HepG2 (cell line): ENCODE measurements at regions not wholly inside any gene's neighbourhood (a gene's known extent, or its start where the extent isn't known, plus 50 kb on each side); places are given as distances from the start of the nearest gene placed in this dataset.
"Not testable (repeated sequence)": the region's sequence is repeated elsewhere in the genome, so short reads cannot be mapped to it uniquely, and the experiment has no call there.

Experiments
- ATAC-seq: fragments of 200-7000 bp; cut with Tn5 transposase; 3 replicates; pipeline ENCODE4 v1.9.1; 2020; ENCODE audit warnings: mild to moderate bottlenecking, moderate library complexity
- BruUV-seq: library from RNA; stranded (reverse); fragments of 400-500 nt; replicated peaks from 2 replicates; lab custom pipeline; 2021; lab: Mats Ljungman, UMichigan
- CTCF ChIA-PET: fragments of 300-600 bp; formaldehyde crosslinking; extraction: SDS; loops from one replicate; lab custom pipeline; 2021; ENCODE audit warnings: low total read pairs, inconsistent platforms, low intra/inter-chr PET ratio; lab: Yijun Ruan, JAX
- POLR2A ChIA-PET: fragments of 350-600 bp; sonication (Branson Sonifier 250); formaldehyde crosslinking; loops from one replicate; lab custom pipeline; 2020; ENCODE audit warnings: antibody characterized with exemption, inconsistent platforms; lab: Yijun Ruan, JAX
- DNase-seq: peaks from one replicate; pipeline ENCODE4 v3.0.0-alpha.2; 2015; ENCODE audit warnings: low spot score
- FAIRE-seq: peaks from 3 replicates; lab custom pipeline; 2011; peaks lifted over from hg19 to GRCh38; lab: Jason Lieb, UNC
- H2AFZ ChIP-seq: one replicate; pipeline ENCODE4 v1.6.1; 2011; ENCODE audit warnings: low read length, inconsistent platforms
- H3K27ac ChIP-seq: fragments of 300-600 bp; 3 replicates; pipeline ENCODE4 v1.8.0; 2011; ENCODE audit warnings: mixed run types, mild to moderate bottlenecking, mixed read lengths, low read length, inconsistent platforms; ENCODE audit not compliant: insufficient read depth; ENCODE audit errors: extremely low read length
- H3K27me3 ChIP-seq, 2 experiments: fragments of 200-600 bp in 1 of 2; 2 replicates in 1 of 2; 3 replicates in 1 of 2; pipeline versions ENCODE4 v1.6.0 to v1.8.0; 2011; ENCODE audit warnings: low read length in 2 of 2, mild to moderate bottlenecking in 2 of 2, moderate library complexity in 2 of 2, inconsistent platforms in 1 of 2; ENCODE audit not compliant: insufficient read depth in 2 of 2, control insufficient read depth in 1 of 2
- H3K36me3 ChIP-seq, 2 experiments: fragments of 200-600 bp in 1 of 2; replicated peaks in 1 of 2; 2 replicates in 1 of 2; 3 replicates in 1 of 2; pipeline versions ENCODE4 v1.5.1 to v1.8.0; 2011; ENCODE audit warnings: low read length in 2 of 2, inconsistent platforms in 1 of 2; ENCODE audit not compliant: insufficient read depth in 2 of 2, control insufficient read depth in 1 of 2
- H3K4me1 ChIP-seq: 2 replicates; pipeline ENCODE4 v1.5.1; 2012; ENCODE audit warnings: low read length, inconsistent platforms; ENCODE audit not compliant: insufficient read depth
- H3K4me2 ChIP-seq: 2 replicates; pipeline ENCODE4 v1.6.0; 2011; ENCODE audit warnings: low read depth, low read length, inconsistent platforms
- H3K4me3 ChIP-seq, 3 experiments: fragments of 200-600 bp in 1 of 3; sonication (generic), shearing (Covaris generic) in 1 of 3; replicated peaks in 1 of 3; 2 replicates each; pipeline ENCODE4 v1.5.1; 2011 to 2016; ENCODE audit warnings: low read length in 3 of 3, inconsistent platforms in 2 of 3, low read depth in 2 of 3, mild to moderate bottlenecking in 2 of 3, control low read depth in 1 of 3, mixed read lengths in 1 of 3; ENCODE audit not compliant: insufficient read depth in 1 of 3
- H3K79me2 ChIP-seq: one replicate; pipeline ENCODE4 v1.6.1; 2011; ENCODE audit warnings: low read length, inconsistent platforms; ENCODE audit not compliant: insufficient read depth
- H3K9ac ChIP-seq: 2 replicates; pipeline ENCODE4 v1.6.0; 2011; ENCODE audit warnings: mild to moderate bottlenecking, low read depth, low read length, inconsistent platforms; ENCODE audit not compliant: insufficient read depth
- H3K9me3 ChIP-seq: 2 replicates; pipeline ENCODE4 v1.5.1; 2012; ENCODE audit warnings: mild to moderate bottlenecking, low read length
- H4K20me1 ChIP-seq: 2 replicates; pipeline ENCODE4 v1.6.0; 2011; ENCODE audit warnings: inconsistent platforms, mild to moderate bottlenecking, low read length, moderate library complexity; ENCODE audit not compliant: insufficient read depth
- RBM39 ChIP-seq: fragments of 200-400 bp; formaldehyde crosslinking; IDR thresholded peaks from one replicate; pipeline ENCODE4 v1.6.1; 2018; ENCODE audit warnings: antibody characterized with exemption, mild to moderate bottlenecking, low read depth, low read length; ENCODE audit not compliant: poor library complexity, severe bottlenecking
- ZNF138 ChIP-seq: sonication (generic); formaldehyde crosslinking; IDR thresholded peaks from 2 replicates; pipeline ENCODE4 v1.5.0; 2020; ENCODE audit warnings: mild to moderate bottlenecking, low read depth, missing genetic modification reagents
- WGBS: methylation state at CpG from one replicate; pipeline ENCODE4 v1.1.6; 2017; ENCODE audit warnings: low lambda C conversion rate; 5-methylcytosine and 5-hydroxymethylcytosine counted together
- in situ Hi-C: cut with HindIII; loops from 2 replicates; pipeline ENCODE4 v1.10.0; 2017; ENCODE audit warnings: low pct_unique_long_range_greater_than_20kb; ENCODE audit not compliant: extremely low pct_ligation_motif_present
- intact Hi-C: fragments of 100-400 bp; cut with micrococcal nuclease; formaldehyde crosslinking; loops from one replicate; pipeline ENCODE4 v1.10.0; 2022; ENCODE audit not compliant: unreplicated experiment

DNA sequence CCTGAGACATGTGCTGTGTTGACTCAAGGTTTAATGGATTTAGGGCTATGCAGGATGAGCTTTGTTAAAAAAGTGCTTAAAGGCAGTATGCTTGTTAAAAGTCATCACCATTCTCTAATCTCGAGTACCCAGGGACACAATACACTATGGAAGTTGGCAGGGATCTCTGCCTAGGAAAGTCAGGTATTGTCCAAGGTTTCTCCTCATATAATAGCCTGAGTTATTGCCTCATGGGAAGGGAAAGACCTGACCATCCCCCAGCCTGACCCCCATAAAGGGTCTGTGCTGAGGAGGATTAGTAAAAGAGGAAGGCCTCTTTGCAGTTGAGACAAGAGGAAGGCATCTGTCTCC lies 109.7 kb downstream of the ZNF486 start:
- H3K27ac ChIP-seq, H2AFZ ChIP-seq, H3K79me2 ChIP-seq, intact Hi-C loops, H3K36me3 ChIP-seq, CTCF ChIA-PET, H3K9ac ChIP-seq, POLR2A ChIA-PET, FAIRE-seq, BruUV-seq, H3K4me3 ChIP-seq, H3K27me3 ChIP-seq, H4K20me1 ChIP-seq, H3K4me2 ChIP-seq, H3K4me1 ChIP-seq, in situ Hi-C loops, DNase-seq, ATAC-seq: not testable (repeated sequence)
- WGBS, result 25% methylated on average over 1 of the region's 1 CpG
- H3K9me3 ChIP-seq, result peaks cover 63% of the 10 kb centered on the region

- H4K20me1 ChIP-seq, result no peaks in the 10 kb centered on the region
- in situ Hi-C loops (no loop called here), intact Hi-C loops (no loop called here)
- H3K4me2 ChIP-seq, result no peak overlapping the region
- BruUV-seq, result no TSS peak
- H3K9me3 ChIP-seq, result peaks cover 67% of the 10 kb centered on the region
- H3K4me1 ChIP-seq, result no peaks in the 10 kb centered on the region
- CTCF ChIA-PET, result no interaction called here
- no peaks in the 10 kb centered on the region for H3K79me2 ChIP-seq
- H3K36me3 ChIP-seq, result no peaks in the 10 kb centered on the region
- DNase-seq, result no peak
- no peak overlapping the region for H3K4me3 ChIP-seq
- no peak for ATAC-seq
- no peak overlapping the region for H3K27ac ChIP-seq
- H3K27me3 ChIP-seq, result no peaks in the 10 kb centered on the region
- no peak overlapping the region for H3K9ac ChIP-seq
- POLR2A ChIA-PET, result no interaction called here
- no peak overlapping the region for H2AFZ ChIP-seq
- no peak for FAIRE-seq
- TF ChIP-seq RBM39 (no peak), ZNF138 (CRISPR knock-in tag) (no peak)
- TF ChIP-seq, all 625 proteins: peak for 0
- 8% methylated on average over 7 of the region's 9 CpGs for WGBS
These were observed 109.2 kb downstream of the ZNF486 start for GRCh38 chr19:20276011-20276731.
